ENCODE measurements at regions not wholly inside any gene's neighbourhood (a gene's known extent, or its start where the extent isn't known, plus 50 kb on each side); places are given as distances from the start of the nearest gene placed in this dataset.

- TF ChIP-seq EZH2phosphoT487 (IDR thresholded peaks at IDR 0.05; ENCODE audit: low read depth) (no peak), CTCF (IDR thresholded peaks at IDR 0.05; ENCODE audit: low read depth, low read length) (no peak)
Observed at GRCh38 chr13:30147015-30147414, 160.3 kb downstream of the KATNAL1 start.
